ENCODE measurements at regions not wholly inside any gene's neighbourhood (a gene's known extent, or its start where the extent isn't known, plus 50 kb on each side); places are given as distances from the start of the nearest gene placed in this dataset.

GRCh38 chr6:14278446-14278845 is 160.9 kb downstream of the CD83 start:
- no peak for TF ChIP-seq POLR2A (IDR thresholded peaks at IDR 0.05; ENCODE audit: low read length)
- DNase-seq: no peak

GRCh38 chr6:14280006-14280510 is 162.5 kb downstream of the CD83 start:
- no peak for DNase-seq
- TF ChIP-seq POLR2A (IDR thresholded peaks at IDR 0.05; ENCODE audit: low read length): no peak
- TF ChIP-seq GATA1 (IDR thresholded peaks at IDR 0.05; ENCODE audit: low read depth, low read length): no peak

DNA sequence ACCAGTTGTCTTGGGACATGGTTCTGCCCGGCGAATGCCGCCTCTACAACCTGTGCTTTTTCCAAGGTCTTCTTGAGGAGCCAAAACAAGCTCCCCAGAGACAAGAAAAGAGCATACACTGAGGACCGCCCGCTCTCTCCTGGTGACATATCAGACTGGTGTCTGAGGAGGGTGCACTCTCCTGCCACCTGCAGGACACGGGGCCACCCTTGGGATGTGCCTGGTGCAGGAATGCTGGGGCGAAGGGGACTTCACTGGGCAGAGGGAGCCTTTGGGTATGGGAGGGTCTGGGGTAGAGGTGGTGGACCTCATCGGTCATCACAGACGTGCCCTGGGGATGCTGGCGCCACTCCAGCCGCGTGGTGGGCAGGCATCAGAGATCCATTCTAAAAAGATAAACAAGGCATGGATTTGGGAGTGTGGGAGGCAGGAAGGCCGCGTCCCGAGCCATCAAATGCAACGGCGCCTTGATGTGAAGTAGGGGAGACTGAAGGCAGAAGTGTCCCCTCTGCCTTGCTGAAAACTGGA is 163.3 kb downstream of the CD83 start:
- no peak for DNase-seq
- no peak for TF ChIP-seq GATA1 (IDR thresholded peaks at IDR 0.05; ENCODE audit: low read depth, low read length)
- no peak for TF ChIP-seq POLR2A (IDR thresholded peaks at IDR 0.05; ENCODE audit: low read length)

DNA sequence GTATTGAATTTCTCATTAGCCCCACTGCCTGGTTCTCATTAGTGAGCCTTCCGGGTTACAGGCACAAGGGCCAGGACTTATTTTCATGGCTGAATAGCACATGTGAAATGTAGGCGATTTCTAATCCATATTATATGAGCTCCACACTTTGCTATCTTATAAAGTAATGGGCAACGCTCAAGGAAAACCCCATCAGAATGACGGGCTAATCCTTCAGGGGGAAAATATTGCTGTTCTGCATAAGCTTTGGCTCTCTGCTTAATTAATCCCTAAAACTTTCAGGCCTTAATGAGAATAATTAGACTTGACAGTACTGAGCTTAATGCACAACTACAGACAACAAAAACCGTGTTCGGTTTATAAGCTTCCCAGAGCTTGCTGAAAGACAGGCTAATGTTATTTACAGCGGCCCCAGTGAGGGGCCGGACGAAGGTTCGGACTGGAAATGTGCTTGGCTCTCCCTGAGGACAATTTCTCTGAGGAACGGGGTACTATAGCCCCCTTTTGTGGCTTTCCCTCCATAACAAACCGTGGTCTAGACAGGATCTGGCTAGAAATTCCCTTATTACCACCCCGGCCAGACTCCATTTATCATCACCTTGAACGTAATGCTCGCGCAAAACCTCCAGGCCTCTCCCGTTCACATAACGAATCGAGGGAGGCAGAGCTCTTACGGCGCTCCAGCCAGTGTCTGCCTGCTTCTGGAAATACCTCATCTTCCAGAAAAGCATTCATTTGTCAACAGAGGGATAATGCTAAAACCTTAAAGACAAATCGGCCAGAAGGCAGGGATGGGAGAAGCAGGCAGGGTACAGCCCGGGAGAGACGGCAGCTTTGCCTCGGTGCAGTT is 164.5 kb downstream of the CD83 start:
- no peak for DNase-seq

GRCh38 chr6:14282854-14283505 is 165.4 kb downstream of the CD83 start:
- TF ChIP-seq GATA1 (IDR thresholded peaks at IDR 0.05; ENCODE audit: low read depth, low read length) (no peak), POLR2A (IDR thresholded peaks at IDR 0.05; ENCODE audit: low read length) (no peak)
- no peak for DNase-seq

More for the DNA sequence above, 164.5 kb downstream of the CD83 start:
- TF ChIP-seq GATA1 (IDR thresholded peaks at IDR 0.05; ENCODE audit: low read depth, low read length) (no peak), POLR2A (IDR thresholded peaks at IDR 0.05; ENCODE audit: low read length) (no peak)

- TF ChIP-seq GATA1 (IDR thresholded peaks at IDR 0.05; ENCODE audit: low read depth, low read length) (no peak), POLR2A (IDR thresholded peaks at IDR 0.05; ENCODE audit: low read length) (no peak)
- DNase-seq: no peak
Observed at GRCh38 chr6:14283600-14284235, 166.1 kb downstream of the CD83 start.

DNA sequence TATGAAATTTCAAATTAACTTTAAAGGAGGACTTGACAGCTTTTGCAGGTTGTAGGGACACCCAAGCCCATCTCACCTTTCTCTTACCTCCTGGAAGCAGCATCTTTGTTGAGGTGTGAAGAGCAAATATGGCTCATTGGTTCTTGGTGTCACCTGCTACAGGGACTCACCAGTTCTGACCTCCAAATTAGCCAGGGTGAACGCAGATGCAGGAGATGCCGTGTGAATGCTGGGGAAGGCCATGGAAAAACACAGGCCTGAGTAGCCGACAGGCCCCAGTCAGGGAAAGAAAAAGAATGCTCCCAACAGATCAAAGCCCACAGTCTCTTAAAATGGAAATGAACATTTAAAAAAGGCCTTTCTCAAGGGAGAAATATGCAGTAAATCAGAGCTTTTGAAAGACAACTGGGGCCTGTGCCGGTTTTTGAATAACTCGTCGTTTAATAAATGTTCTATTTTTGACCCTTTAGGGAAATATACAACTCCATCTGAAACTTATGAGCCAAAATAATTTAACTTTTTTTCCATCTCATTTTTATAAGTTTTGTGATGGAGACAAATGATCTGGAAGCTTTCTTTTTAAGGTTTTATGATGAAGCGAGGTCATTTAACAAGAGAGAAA is 167.5 kb downstream of the CD83 start:
- no peak for DNase-seq
- no peak for TF ChIP-seq POLR2A (IDR thresholded peaks at IDR 0.05; ENCODE audit: low read length)
- no peak for TF ChIP-seq GATA1 (IDR thresholded peaks at IDR 0.05; ENCODE audit: low read depth, low read length)

DNA sequence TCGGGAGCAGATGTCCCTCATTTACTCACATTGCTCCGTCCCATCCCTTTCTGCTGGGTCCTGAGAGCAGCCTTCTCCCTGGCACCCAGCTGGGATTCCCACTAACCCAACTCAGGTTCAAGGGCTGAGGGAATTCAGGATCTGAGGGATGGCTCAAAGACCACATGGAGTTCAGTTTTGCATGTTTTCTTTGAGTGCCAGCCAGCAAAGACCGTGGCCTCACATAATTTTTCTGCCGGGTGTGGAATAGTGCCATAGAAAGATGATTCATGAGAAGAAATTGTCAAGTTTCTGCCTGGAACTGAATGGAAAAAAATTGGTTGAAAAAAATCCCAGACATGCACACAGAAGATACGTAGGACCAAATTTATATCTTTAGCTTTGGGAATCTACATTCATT is 168.6 kb downstream of the CD83 start:
- no peak for TF ChIP-seq GATA1 (IDR thresholded peaks at IDR 0.05; ENCODE audit: low read depth, low read length)
- TF ChIP-seq POLR2A (IDR thresholded peaks at IDR 0.05; ENCODE audit: low read length): no peak
- no peak for DNase-seq

GRCh38 chr6:14286634-14287428 is 169.3 kb downstream of the CD83 start:
- no peak for DNase-seq
- TF ChIP-seq GATA1 (IDR thresholded peaks at IDR 0.05; ENCODE audit: low read depth, low read length): no peak
- TF ChIP-seq POLR2A (IDR thresholded peaks at IDR 0.05; ENCODE audit: low read length): no peak

GRCh38 chr6:14287707-14288106 is 170.1 kb downstream of the CD83 start:
- TF ChIP-seq GATA1 (IDR thresholded peaks at IDR 0.05; ENCODE audit: low read depth, low read length) (no peak), POLR2A (IDR thresholded peaks at IDR 0.05; ENCODE audit: low read length) (no peak)
- no peak for DNase-seq

DNA sequence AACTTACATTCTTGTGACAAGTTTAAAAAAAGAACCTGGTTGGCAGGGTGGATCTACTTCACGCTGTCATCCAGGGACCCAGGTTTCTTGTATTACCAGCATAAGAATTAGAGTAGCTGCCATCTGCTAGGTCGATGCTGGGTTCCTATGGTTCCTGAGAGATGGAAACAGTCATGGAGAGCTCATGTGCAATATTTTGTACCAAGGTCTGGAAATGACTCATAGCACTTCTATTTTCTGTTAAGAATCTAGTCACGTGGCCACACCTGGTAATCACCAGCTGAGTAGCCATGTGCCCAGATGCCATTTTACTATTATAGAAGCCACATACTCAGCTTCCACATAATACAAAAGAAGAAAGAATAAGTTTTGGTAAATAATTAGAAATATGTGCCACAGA is 171.3 kb downstream of the CD83 start:
- TF ChIP-seq POLR2A (IDR thresholded peaks at IDR 0.05; ENCODE audit: low read length) (no peak), GATA1 (IDR thresholded peaks at IDR 0.05; ENCODE audit: low read depth, low read length) (no peak)
- DNase-seq: no peak

GRCh38 chr6:14290041-14290771 is 172.6 kb downstream of the CD83 start:
- DNase-seq: no peak
- TF ChIP-seq POLR2A (IDR thresholded peaks at IDR 0.05; ENCODE audit: low read length): no peak

Data from erythroblast (primary cell).